Vagina (tissue), 2 donors: ENCODE measurements at regions not wholly inside any gene's neighbourhood (a gene's known extent, or its start where the extent isn't known, plus 50 kb on each side); places are given as distances from the start of the nearest gene placed in this dataset.

ENCODE experiments used
- CTCF ChIP-seq, 3 experiments: fragments of 450-650 bp in 2 of 3; fragments of 200-600 bp in 1 of 3; sonication (generic) in 1 of 3; IDR thresholded peaks; one replicate each; pipeline ENCODE4 v1.5.1; 2017 to 2019; ENCODE audit warnings: antibody characterized with exemption in 3 of 3, mild to moderate bottlenecking in 2 of 3, moderate library complexity in 2 of 3
- POLR2A ChIP-seq, 2 donors: fragments of 450-650 bp; IDR thresholded peaks; one replicate each; pipeline ENCODE4 v1.6.1; 2017; ENCODE audit warnings: antibody characterized with exemption in 2 of 2, mild to moderate bottlenecking in 2 of 2, moderate library complexity in 2 of 2
- POLR2AphosphoS5 ChIP-seq, 2 donors: sonication (generic); formaldehyde crosslinking; IDR thresholded peaks; one replicate each; pipeline ENCODE4 v1.9.0; 2017; ENCODE audit warnings: antibody characterized with exemption in 2 of 2, mild to moderate bottlenecking in 2 of 2, low read depth in 1 of 2; ENCODE audit not compliant: insufficient read depth in 1 of 2

GRCh38 chr17:33950061-33950460 is 305.0 kb upstream of the CCL2 start:
- TF ChIP-seq POLR2AphosphoS5 (IDR thresholded peaks at IDR 0.05; ENCODE audit: insufficient read depth in 1 of 2, low read depth in 1 of 2): no peak
- TF ChIP-seq POLR2A (IDR thresholded peaks at IDR 0.05): no peak
- no peak for TF ChIP-seq CTCF (IDR thresholded peaks at IDR 0.05)
